ENCODE measurements at regions not wholly inside any gene's neighbourhood (a gene's known extent, or its start where the extent isn't known, plus 50 kb on each side); places are given as distances from the start of the nearest gene placed in this dataset.
"Not testable (repeated sequence)": the region's sequence is repeated elsewhere in the genome, so short reads cannot be mapped to it uniquely, and the experiment has no call there.

GRCh38 chr2:209191139-209191538 is 232.7 kb upstream of the MAP2 start:
- DNase-seq: no peak

- DNase-seq: no peak
These were observed 229.1 kb upstream of the MAP2 start for GRCh38 chr2:209194717-209195116.

- peak; percentile 21 for DNase-seq
These were observed 215.6 kb upstream of the MAP2 start for GRCh38 chr2:209208211-209208610.

- no peak for DNase-seq
These were observed 213.9 kb upstream of the MAP2 start for GRCh38 chr2:209209943-209210342.

DNA sequence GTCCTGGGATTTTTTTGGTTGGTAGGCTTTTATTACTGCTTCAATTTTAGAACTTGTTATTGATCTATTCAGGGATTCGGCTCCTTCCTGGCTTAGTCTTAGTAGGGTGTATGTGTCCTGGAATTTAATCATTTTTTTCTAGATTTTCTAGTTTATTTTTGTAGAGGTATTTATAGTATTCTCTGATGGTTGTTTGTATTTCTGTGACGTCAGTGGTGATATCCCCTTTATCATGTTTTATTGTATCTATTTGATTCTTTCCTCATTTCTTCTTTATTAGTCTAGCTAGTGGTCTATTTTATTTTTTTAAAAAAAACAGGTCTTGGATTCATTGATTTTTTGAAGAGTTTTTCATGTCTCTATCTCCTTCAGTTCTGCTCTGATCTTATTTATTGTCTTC is 193.3 kb upstream of the MAP2 start:
- DNase-seq: no peak

- DNase-seq: no peak
These were observed 187.5 kb upstream of the MAP2 start for GRCh38 chr2:209236377-209236776.

- no peak for DNase-seq
These were observed 184.9 kb upstream of the MAP2 start for GRCh38 chr2:209238765-209239584.

DNA sequence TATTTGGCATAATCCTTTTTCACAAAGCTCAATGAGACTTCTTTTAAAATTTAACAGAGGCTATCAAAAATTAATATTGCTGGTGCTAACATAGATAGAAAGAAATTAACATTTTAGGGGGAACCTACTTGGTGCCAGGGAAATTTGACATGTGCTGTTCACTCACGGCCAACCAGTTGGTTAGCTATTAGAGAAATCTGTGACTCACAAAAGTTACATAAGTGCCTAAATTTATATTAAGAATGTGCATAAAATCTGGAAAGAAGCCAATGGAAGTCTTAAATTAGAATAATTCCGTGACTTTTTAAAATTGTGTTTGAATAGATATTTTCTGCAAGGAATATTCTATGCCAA is 184.3 kb upstream of the MAP2 start:
- DNase-seq: no peak

DNA sequence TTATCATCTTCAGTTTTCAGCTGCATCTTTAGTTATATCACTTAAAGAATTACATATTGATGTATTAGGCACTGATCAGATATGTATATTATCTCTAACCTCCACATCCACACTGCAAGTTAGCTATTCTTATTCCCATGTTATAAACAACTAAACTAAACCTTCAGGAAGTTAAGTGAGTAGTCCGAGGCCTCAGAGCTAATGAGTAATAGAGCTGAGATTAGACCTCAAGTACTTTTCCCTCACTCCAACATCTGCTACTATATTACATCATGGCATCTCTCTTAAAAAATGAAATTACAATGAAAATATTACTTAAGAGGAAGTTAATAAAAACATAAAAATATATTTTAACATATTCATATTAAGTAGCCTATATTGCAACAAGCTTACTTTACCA is 183.6 kb upstream of the MAP2 start:
- no peak for DNase-seq

DNA sequence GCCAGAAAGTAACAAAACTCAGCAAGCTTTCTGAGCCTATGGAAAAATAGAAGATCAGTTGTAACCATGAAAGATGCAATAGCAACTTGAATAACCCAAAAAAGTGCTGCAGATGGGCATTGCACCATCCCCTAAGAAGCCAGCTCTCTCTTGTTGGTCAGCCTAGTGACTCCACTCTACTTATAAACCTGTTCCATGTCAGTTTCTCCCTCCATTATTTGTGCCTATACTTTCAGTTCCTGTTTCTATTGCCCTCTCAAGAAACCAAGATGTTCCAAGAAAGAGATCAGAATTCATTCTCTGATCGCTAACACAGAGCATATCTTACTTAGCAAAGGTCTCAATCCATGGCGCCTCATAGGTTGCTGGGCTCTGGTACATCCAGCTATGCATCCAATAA is 170.3 kb upstream of the MAP2 start:
- DNase-seq: no peak

GRCh38 chr2:209259767-209260166 is 164.1 kb upstream of the MAP2 start:
- DNase-seq: no peak

DNA sequence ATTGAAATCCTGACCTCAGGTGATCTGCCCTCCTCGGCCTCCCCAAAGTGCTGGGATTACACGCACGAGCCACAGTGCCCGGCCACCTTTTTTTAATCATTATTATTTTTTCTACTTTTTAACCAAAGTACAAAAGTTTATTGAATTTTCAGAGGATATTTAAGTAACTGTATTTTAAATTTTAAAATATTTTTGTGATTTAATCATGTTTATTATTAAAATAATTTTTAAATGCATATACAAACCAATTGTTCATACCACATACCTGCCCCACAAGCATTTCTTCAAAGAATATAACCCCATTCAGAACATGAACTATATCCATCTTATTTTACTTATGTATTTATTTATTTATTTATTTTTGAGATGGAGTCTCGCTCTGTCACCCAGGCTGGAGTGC is 163.6 kb upstream of the MAP2 start:
- DNase-seq: no peak

GRCh38 chr2:209261366-209262053 is 162.3 kb upstream of the MAP2 start:
- DNase-seq: not testable (repeated sequence)

DNA sequence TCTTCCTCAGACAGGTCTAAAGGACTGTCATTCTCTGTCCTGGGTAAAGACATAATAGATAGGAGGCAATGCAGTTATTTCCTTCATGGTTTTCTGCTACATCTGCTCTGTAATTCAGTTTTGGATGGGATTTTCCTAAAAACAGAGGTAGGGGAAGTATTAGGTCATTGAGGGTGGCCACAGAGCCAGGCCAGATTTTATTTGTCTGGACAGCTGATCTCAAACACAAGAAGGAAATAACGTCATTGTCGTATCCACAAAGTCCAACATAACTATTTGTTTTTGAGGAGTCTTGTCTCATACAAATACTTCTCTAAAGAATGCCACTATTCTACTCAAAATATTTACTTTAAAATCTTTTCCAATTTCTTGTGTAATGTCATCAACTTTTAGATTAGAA is 154.8 kb upstream of the MAP2 start:
- DNase-seq: no peak

- DNase-seq: no peak
These were observed 147.8 kb upstream of the MAP2 start for GRCh38 chr2:209276000-209276399.

GRCh38 chr2:209277444-209277843 is 146.4 kb upstream of the MAP2 start:
- DNase-seq: no peak

DNA sequence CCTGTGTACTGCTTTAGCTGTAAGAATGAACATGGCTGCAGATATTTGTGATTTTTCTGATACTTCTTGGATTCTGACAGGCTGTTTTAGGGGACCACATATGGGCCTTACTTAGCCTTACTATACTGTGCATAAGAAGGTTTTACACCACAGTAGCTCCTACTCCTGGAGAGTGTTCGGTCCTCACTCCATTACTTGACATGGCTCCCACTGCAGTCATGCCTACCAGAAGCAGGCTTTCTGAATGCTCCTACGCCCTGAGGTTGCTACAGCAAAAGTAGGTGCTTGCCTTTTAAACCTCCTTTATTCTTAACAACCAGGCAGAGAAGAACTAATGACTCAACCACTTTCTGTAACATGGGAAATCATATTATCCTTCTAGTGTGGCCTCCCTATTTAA is 125.2 kb upstream of the MAP2 start:
- DNase-seq: no peak

DNA sequence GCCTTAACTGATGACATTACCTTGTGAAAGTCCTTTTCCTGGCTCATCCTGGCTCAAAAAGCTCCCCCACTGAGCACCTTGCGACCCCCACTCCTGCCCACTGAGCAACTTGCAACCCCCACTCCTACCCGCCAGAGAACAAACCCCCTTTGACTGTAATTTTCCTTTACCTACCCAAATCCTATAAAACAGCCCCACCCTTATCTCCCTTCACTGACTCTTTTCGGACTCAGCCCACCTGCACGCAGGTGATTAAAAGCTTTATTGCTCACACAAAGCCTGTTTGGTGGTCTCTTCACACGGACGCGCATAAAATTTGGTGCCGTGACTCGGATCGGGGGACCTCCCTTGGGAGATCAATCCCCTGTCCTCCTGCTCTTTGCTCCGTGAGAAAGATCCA is 124.4 kb upstream of the MAP2 start:
- DNase-seq: not testable (repeated sequence)

- DNase-seq: not testable (repeated sequence)
These were observed 123.1 kb upstream of the MAP2 start for GRCh38 chr2:209300766-209301165.

GRCh38 chr2:209305026-209305425 is 118.8 kb upstream of the MAP2 start:
- DNase-seq: no peak

DNA sequence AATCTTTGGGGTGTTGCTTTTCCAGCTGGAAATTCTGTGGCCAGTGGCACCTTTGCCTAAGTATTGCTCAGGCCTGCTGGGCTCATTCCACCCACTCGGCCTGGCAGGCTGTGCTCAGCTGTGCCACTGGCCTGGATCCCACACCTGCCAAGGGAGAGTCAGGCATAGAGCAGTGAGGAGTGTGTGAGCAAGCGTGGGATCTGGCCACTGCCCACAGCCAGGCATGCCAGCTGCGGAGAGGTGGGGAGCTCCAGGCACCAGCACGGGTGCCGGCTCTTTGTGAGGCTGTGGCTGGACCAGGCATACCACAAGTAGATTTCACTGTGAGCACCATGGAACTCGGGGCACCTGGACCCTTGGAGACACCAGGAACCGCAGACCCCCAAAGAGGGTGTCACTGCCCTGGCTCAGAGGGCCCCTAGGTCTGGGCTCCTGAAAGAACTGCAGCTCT is 118.1 kb upstream of the MAP2 start:
- DNase-seq: no peak

DNA sequence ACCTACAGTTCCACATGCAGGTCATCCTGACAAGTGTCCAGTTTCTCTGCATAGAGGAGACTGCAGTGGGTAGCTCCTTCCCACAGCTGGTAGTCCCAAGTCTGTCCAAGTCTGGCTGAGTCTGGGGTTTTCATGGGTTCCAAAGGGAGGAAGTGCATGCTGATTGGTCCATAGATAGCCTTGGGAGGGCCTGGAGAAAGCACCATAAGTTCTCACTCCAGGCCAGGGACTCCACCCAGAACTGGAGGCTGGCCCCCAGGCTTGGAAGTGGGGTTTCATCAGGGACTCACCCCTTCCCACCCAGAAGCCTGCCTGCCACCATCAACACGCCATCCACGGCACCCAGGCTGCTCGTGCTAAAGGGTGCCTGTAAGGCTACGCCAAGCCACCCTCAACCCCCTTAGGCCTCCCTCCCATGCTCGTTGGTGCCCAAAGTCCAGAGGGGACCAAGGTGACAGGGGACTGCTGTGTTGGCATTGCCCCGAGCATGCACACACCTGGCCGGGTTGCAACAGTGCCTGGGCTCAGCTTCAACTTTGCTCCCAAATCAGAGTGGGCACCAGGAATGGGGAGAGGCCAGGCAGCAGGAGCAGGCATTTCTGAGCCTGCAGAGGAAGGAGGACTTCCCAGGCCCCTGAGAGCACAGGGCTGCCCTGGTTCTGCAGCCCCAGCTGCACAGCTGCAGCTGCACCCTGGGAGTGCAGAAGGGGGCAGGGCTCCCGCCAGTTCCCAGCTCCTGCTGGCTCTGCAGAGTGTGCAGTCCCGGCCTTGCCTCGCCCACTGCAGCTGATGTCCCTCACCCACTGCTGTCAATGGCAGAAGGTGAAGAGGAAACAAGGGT is 116.5 kb upstream of the MAP2 start:
- DNase-seq: no peak

GRCh38 chr2:209308415-209308814 is 115.4 kb upstream of the MAP2 start:
- DNase-seq: no peak

- DNase-seq: no peak
These were observed 111.9 kb upstream of the MAP2 start for GRCh38 chr2:209311948-209312347.

All from NCI-H1092 treated with DMSO at 0.1 percent for 48 hours (cell line).